ENCODE measurements at regions not wholly inside any gene's neighbourhood (a gene's known extent, or its start where the extent isn't known, plus 50 kb on each side); places are given as distances from the start of the nearest gene placed in this dataset.

DNA sequence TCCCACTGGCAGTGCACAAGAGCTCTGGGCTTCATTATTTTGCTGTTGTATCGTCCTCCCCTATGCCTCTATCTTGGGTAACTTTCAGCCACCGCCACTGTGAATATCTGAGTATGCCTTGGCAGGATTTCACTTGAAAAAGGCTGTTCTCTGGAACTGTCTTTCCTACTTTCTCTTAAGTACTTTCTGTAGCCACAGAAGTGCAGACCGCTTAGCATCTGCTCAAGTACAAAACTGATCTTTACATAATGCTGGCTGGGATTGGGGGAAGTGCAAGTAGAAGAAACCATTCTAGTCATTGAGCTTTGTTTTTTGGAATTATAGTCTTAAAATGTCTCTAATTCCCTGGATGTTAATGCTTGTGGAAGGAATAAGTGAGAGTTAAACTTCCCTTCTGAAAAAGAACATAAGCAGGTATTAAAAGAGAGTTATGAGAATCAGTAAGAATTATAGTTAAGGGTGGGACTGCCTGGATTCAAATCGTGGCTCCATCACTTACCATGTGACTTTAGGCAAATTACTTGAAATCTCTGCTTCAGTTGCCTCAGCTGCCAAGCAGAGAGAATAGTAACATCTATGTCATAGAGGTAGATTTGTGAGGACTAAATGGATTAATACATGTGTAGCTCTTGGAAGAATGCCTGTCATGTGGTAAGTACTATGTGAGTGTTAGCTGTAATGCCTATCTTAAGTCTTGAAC is 77.5 kb downstream of the MID1IP1 start:
- H3K27me3 ChIP-seq (ENCODE audit: low read length), result no peaks in the 10 kb centered on the region
- no peak for ATAC-seq
- CTCF ChIA-PET, result no interaction called here

DNA sequence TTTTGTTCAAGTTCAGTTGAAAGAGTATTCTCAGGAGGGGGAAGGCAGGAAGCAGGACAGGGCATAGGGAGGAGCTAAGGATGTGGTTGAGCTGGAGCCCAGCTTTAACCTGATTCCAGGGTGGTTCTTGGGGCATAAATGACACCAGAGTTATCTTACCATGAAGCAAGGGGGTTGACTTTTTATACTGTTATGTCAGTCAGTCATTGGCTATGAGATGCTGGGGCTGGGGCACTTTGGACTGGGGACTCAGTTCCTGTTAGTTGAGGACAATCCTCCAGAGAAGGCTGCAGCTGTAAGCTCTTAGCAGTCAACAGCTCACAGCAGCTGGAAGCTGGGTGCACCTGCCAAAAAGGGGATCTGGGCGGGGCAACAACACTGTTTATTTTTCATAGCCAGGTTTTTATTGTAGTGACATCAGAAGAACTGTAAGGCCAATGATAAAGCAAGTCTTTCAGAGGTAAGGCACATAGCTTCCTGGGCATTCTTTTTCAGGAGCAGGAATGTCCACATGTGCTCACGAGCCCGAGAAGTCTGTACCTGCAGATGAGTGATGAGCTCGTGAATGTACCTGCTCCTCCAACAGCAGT is 78.5 kb downstream of the MID1IP1 start:
- POLR2A ChIA-PET (ENCODE audit: unreplicated experiment), result interaction anchor here (0.6 kb wide), 1 partner anchor 79 kb away, joined by 5 read pairs; the partner anchor contains the start of gene MID1IP1
- no peaks in the 10 kb centered on the region for H4K20me1 ChIP-seq (ENCODE audit: low read length)
- peaks cover 57% of the 10 kb centered on the region for H3K4me1 ChIP-seq (ENCODE audit: insufficient read depth, low read length)
- 0 out of 2 replicates have a peak overlapping the region, but pooled peaks have one; percentile 21 for H2AFZ ChIP-seq (ENCODE audit: low read length)
- no peaks in the 10 kb centered on the region for H3K9me3 ChIP-seq (ENCODE audit: low read length)
- peak overlapping the region; percentile 74 for H3K4me2 ChIP-seq (ENCODE audit: low read length)
- H3K9ac ChIP-seq (ENCODE audit: low read length), result peak overlapping the region; percentile 73
- no peak for TF ChIP-seq EZH2 (IDR thresholded peaks at IDR 0.05; ENCODE audit: low read length, unreplicated experiment)
- TF ChIP-seq, protein P1, sequence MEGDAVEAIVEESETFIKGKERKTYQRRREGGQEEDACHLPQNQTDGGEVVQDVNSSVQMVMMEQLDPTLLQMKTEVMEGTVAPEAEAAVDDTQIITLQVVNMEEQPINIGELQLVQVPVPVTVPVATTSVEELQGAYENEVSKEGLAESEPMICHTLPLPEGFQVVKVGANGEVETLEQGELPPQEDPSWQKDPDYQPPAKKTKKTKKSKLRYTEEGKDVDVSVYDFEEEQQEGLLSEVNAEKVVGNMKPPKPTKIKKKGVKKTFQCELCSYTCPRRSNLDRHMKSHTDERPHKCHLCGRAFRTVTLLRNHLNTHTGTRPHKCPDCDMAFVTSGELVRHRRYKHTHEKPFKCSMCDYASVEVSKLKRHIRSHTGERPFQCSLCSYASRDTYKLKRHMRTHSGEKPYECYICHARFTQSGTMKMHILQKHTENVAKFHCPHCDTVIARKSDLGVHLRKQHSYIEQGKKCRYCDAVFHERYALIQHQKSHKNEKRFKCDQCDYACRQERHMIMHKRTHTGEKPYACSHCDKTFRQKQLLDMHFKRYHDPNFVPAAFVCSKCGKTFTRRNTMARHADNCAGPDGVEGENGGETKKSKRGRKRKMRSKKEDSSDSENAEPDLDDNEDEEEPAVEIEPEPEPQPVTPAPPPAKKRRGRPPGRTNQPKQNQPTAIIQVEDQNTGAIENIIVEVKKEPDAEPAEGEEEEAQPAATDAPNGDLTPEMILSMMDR (conservative IDR thresholded peaks at IDR 0.05; ENCODE audit: low read depth, low read length), result no peak
- no peak for TF ChIP-seq EZH2phosphoT487 (IDR thresholded peaks at IDR 0.05; ENCODE audit: borderline replicate concordance, low read length)
- peaks cover 9% of the 10 kb centered on the region for H3F3A ChIP-seq (ENCODE audit: low read length, unreplicated experiment)
- H3K27ac ChIP-seq (ENCODE audit: low read length), result peak overlapping the region; percentile 97
- no peaks in the 10 kb centered on the region for H3K27me3 ChIP-seq (ENCODE audit: low read length)
- DNase-seq, result peak; percentile 66
- H3K79me2 ChIP-seq (ENCODE audit: low read length), result peaks cover 65% of the 10 kb centered on the region
- CTCF ChIA-PET, result no interaction called here
- intact Hi-C loops (cut with micrococcal nuclease), result loop anchor here (1.0 kb wide), 1 partner anchor 59 kb away; no protein-coding TSS in a partner anchor
- no TSS peak for BruUV-seq (replicated peaks)
- H3K4me3 ChIP-seq (ENCODE audit: low read length), result peak overlapping the region; percentile 38; the same call in 1 of the 2 replicates
- ATAC-seq, result peak; percentile 4
- no peaks in the 10 kb centered on the region for H3K36me3 ChIP-seq (ENCODE audit: low read depth, low read length)
- no peaks in the 10 kb centered on the region for H3K9me2 ChIP-seq (replicated peaks; ENCODE audit: low read length)

More for the DNA sequence above, 77.5 kb downstream of the MID1IP1 start:
- H3F3A ChIP-seq (ENCODE audit: low read length, unreplicated experiment), result peaks cover 7% of the 10 kb centered on the region
- H3K36me3 ChIP-seq (ENCODE audit: low read depth, low read length), result no peaks in the 10 kb centered on the region
- no TSS peak for BruUV-seq (replicated peaks)
- no peaks in the 10 kb centered on the region for H3K9me2 ChIP-seq (replicated peaks; ENCODE audit: low read length)
- H3K27ac ChIP-seq (ENCODE audit: low read length), result peak overlapping the region; percentile 97
- DNase-seq, result no peak
- no peak overlapping the region for H3K4me2 ChIP-seq (ENCODE audit: low read length)
- H4K20me1 ChIP-seq (ENCODE audit: low read length), result no peaks in the 10 kb centered on the region
- peaks cover 67% of the 10 kb centered on the region for H3K79me2 ChIP-seq (ENCODE audit: low read length)
- peaks cover 49% of the 10 kb centered on the region for H3K4me1 ChIP-seq (ENCODE audit: insufficient read depth, low read length)
- no peak overlapping the region for H3K4me3 ChIP-seq (ENCODE audit: low read length)
- POLR2A ChIA-PET (ENCODE audit: unreplicated experiment), result no interaction called here
- TF ChIP-seq, protein P1 (conservative IDR thresholded peaks at IDR 0.05; ENCODE audit: low read depth, low read length), result no peak
- no peak for TF ChIP-seq EZH2 (IDR thresholded peaks at IDR 0.05; ENCODE audit: low read length, unreplicated experiment)
- no peak for TF ChIP-seq EZH2phosphoT487 (IDR thresholded peaks at IDR 0.05; ENCODE audit: borderline replicate concordance, low read length)
- H3K9me3 ChIP-seq (ENCODE audit: low read length), result no peaks in the 10 kb centered on the region
- intact Hi-C loops (cut with micrococcal nuclease), result no loop called here
- no peak overlapping the region for H3K9ac ChIP-seq (ENCODE audit: low read length)
- no peak overlapping the region for H2AFZ ChIP-seq (ENCODE audit: low read length)
